GM23248 (cell line): ENCODE measurements at regions not wholly inside any gene's neighbourhood (a gene's known extent, or its start where the extent isn't known, plus 50 kb on each side); places are given as distances from the start of the nearest gene placed in this dataset.

Experiments
- EZH2 ChIP-seq: fragments of 200-600 bp; sonication (generic); IDR thresholded peaks from 2 replicates; pipeline ENCODE4 v1.6.1; 2018; ENCODE audit warnings: antibody characterized with exemption, mild to moderate bottlenecking; ENCODE audit not compliant: insufficient read depth, poor library complexity, severe bottlenecking
- EZH2phosphoT487 ChIP-seq: fragments of 200-600 bp; sonication (generic); IDR thresholded peaks from 2 replicates; pipeline ENCODE4 v1.6.1; 2018; ENCODE audit warnings: antibody characterized with exemption, moderate library complexity, mild to moderate bottlenecking, low read depth; ENCODE audit not compliant: insufficient read depth

DNA sequence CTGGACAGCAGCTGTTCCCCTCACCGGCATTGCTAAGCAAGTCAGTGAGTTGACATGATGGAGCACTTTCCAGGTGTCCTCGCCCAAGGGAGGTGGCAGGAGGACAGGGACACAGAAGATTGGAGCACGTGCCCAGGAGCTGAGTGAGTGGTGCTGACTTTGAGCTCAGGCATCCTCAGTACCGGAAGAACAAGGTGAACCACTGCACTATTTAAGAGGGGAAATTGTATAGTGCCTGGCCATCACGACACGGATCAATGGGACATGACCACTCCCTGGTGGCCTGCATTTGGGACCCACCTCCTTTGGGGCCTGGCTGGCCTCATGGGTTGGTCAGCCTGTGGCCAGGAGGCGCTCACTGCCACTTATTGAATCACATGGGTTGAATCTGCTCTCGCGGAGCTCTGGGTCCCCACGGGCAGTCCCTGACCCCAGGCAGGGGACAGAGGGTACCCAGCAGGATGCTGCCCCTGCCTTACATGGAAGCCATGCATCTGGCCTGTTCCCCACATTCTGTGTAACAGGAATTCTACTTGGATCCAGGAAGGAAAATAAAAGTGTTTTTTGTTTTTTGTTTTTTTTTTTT is 206.9 kb upstream of the ZNF536 start:
- no peak for TF ChIP-seq EZH2
- TF ChIP-seq EZH2phosphoT487 = no peak
